GM18868 (cell line): ENCODE measurements at regions not wholly inside any gene's neighbourhood (a gene's known extent, or its start where the extent isn't known, plus 50 kb on each side); places are given as distances from the start of the nearest gene placed in this dataset.

Experiments used
- ATAC-seq: cut with Tn5 transposase; IDR thresholded peaks from one replicate; pipeline ENCODE4 v1.9.1; 2021; ENCODE audit warnings: mild to moderate bottlenecking, moderate library complexity; ENCODE audit not compliant: unreplicated experiment

DNA sequence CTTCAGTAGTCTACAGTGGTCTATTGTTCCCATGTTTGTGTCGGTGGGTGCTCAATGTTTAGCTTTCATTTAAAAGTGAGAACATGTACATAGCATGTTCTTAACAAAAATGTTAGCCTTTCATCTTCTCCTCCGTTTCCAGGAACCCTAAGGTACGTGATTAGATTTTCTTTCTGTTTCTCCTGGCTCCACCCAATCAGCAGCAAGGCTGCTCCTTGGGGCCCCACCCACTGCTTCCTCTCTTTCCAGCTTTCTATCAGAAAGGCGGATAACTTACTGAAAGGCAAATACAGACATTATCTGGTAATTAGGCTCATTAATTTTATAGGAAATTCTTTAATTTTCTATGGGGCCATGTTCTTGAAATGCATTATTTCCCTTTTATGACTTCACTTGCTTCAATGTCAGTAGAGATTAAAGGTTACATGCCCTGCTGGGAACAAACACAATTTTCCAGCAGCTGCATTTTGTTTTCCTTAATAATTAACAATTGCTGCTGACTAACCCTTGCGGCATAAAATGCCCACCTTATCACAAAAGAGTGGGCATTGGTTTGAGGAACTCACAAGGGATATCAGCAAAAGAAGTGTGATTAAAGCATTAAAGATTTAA, 324.9 kb upstream of the SNX7 start:
- no peak for ATAC-seq

DNA sequence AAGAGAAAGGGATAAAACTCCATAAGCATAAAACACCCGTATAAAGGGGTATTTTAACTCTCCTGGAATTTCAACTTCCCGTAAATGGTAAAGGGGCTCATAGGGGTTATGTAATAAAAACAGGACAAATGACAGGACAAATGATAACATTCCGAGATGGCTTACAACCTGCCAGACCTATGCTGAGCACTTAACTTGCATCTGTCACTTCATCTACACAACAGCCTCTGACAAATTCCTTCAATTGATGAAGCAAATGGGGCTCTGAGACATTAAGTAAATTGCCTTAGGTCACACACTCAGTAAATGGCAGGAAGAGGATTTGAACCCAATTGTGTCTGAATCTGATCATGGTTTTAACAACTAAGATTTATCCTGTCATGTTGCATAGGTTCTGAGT, 327.6 kb upstream of the SNX7 start:
- no peak for ATAC-seq

DNA sequence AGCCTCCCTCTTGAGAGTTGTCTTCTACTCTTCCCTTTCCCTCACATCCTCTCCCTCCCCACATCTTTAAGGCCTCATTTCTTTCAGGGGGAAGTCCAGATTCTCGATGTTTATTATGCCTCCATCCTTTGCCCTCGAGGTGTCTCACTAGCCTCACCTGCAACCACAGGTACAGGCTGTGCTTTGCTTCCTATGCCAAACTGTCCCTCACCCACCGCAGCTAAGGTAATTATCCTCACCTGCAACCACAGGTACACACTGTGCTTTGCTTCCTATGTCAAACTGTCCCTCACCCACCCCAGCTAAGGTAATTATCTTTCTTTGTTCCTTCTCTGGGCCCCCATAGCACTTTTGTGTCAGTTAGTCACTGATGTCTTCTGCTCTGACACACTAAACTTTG, 328.1 kb upstream of the SNX7 start:
- no peak for ATAC-seq

DNA sequence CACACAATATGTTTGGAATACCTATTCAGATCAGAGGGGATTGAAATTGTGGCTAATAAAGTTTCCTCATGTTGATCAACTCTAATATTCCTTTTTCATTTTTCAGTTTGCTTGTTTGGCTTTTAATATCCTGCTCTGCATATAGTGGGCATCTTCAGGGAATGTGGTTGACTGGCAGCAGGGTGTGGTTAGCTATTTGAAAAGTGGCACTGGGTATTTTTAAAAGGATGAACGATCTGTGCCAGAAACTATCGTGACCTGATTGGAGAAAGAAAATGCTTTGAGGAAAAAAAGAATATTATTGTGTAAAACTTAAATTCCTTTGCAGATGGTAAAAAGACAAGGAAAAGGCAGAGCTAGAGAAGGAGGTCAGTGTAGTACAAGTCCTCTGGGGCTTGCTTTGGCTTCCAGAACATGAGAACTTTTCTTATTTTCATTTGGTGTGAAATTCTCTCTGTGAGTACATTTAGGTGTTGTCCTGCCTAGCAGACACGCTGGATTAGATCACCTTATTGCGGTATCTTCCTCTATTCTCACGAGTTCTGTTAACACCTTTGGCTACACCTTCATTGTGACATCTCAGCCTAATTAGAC, 329.7 kb upstream of the SNX7 start:
- ATAC-seq = no peak

DNA sequence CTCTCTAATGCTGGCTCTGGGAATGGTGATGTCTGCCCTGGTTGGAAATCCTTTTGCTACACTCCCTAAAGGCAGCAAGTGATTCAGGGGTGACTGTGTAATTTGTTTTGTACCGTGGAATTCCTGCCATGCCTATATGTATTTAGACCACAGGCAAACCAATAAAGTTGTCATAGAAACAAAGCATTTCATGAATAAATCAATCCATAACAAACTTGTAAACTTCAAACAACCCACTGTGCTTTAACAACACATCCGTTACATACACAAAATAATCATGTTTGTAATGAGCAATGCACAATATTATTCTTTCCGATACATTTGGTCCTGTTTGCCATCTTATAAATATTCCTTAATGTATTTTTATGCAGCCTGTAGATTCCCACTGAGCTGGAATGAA, 330.3 kb upstream of the SNX7 start:
- ATAC-seq = no peak

DNA sequence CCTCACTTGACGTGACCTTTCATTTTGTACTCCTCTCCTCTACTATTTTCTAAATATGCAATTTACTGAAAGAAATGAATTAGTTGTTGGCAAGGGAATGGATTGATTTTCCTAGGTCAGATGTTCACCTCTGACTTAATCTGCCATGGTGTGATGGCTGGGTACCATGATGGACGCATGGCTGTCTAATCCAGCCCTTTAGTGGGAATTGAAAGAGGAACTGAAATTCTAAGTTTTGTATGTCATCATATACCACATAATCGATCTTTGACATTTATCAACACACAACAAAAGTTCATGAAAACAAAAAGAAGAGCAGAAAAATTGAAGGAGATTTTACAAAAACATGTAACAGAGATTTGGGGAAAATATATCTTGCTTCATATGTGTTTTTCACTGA, 331.3 kb upstream of the SNX7 start:
- ATAC-seq = no peak

DNA sequence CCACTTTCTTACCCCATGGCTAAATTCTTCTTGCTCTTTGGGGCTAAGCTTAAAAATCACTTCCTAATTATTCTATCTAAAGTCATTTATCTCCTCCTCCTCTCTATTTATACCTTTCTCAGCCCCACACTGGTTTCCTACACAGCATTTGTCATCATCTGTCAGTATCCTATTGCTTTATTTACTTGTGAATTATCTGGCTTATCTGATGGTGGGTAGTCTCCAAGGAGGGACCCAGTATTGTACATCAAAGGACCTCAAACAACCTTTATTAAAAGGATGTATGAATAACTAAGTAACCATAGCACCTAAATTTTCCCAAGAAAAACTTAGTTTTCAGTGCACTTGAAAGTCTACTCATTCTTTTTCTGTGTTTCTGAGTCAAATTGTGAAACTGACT, 332.7 kb upstream of the SNX7 start:
- ATAC-seq = no peak

DNA sequence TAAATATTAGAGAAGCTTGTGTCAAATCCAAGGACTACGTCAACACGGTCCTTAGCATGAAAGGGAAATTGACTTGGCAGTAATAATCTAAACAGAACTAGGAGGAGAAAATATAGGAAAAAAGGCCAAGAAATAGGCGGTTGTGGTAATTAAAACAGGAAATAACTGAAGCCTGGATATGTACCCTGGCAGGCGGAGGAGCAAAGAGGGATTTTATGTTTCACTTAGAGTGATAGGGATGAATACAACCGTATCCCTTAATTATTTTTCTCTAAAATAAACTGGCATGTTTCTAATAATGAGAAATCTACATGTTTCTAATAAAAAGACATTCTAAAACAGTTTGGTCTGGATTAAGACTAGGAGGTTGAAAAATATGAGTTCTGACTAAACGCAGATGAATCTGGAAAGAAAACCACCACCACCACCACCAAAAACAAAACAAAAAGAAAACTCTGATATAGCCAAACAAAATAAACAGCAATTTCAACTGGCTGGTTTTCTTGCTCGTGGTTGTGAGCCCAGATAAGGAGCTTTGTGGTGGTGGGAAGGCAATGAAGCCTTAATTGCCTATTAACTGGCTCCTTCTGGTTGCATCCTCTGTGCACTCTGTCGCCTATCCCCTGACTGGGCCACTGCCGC, 334.2 kb upstream of the SNX7 start:
- ATAC-seq = no peak

DNA sequence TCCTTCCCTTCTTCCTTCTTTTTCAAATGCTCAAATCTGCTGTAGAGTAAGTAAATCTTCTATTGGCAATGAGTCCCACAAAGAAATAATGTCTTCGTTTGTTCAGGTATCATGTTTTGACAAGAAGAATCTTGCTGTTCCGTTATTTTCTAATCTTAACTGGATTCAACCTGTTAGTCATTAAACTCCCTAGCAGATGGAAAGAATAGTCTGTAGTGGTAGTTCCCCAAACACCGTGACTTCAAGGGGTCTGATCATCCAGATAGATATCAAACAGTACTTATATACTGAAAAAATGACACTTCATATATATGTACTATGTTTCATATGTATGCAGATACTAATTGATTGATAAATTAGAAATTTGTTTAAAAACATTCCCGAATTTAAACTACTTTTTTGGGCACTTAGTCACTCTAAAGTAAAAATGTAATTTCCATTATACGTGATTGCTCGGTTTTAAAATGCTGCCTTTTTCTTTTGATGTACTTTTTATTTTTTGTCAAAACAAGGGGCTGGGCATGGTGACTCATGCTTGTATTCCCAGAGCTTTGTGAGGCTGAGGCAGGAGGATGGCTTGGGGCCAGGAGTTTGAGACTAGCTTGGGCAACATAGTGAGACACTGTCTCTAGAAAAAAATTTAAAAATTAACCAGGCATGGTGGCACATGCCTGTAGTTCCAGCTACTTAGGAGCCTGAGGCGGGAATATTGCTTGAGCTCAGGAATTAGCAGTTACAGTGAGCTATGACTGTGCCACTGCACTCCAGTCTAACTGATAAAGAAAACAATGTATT, 335.7 kb upstream of the SNX7 start:
- ATAC-seq = no peak

DNA sequence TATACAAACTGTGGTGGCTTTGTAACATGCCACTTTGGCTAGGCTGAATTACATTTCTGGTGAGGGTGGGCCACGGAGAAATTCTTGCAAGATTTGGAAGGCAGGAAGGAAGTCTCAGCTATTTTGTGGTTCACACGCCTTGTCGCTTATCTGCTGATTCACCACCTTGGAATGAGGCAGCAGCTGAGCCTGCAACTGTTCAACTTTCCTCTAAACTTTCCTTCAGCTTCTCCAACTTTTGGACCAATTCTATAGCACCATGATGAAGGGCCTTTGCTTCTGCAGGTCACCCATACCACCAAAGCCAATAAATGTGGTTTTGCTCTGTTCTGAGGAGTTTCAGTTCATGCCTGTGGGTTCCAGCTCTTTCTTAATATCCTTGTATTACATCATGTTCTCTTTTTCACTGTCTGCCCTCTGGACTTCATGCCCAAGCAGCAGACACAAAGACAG, 337.6 kb upstream of the SNX7 start:
- no peak for ATAC-seq

DNA sequence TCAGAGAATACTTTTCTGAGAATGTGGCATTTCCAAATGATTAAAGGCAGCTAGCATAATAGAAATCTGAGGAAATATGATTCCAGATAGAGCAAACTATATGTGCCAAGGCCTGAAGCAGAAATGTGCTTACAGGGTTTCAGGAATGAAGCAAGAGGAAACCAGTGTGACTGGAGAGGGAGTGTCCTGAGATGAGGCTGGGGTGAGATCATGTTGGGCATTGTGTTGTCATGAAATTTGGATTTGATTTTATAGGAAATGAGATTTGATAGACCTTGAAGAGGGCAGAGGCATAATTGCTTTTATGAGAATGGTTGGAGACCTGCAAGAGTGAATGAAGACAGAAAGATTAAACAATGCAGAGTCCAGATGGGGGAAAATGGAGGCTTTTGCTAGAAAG, 338.1 kb upstream of the SNX7 start:
- no peak for ATAC-seq

DNA sequence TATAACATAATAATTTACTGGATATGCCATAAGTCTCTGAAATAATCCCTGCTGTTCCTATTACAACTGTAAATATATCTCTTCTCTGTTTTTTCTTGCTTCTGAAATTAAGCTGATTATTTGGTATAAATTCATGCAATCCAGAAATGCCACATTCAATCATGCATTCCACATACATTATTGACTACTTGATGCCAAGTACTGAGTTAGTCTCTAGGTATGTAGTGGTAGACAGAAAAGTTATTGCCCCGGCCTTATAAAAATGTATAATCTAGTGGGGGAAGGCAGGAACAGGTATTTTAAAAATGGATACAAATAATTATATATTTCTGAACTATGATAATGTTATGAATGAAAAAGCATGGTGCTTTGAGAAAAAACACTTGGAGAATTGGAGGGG, 338.6 kb upstream of the SNX7 start:
- ATAC-seq = no peak

DNA sequence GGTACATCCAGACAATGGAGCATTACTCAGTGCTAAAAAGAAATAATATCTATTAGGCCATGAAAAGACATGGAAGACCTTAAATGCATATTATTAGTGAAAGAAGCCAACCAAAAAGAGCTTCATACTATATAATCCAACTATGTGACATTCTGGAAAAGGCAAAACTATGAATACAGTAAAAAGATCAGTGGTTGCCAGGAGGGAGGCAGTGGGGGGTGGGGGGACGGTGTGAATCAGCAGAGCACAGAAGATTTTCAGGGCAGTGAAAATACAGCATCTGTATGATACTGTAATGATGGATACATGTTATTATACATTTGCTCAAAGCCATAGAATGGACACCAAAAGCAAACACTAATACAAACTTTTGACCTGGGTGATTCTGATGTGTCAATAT, 339.4 kb upstream of the SNX7 start:
- no peak for ATAC-seq

DNA sequence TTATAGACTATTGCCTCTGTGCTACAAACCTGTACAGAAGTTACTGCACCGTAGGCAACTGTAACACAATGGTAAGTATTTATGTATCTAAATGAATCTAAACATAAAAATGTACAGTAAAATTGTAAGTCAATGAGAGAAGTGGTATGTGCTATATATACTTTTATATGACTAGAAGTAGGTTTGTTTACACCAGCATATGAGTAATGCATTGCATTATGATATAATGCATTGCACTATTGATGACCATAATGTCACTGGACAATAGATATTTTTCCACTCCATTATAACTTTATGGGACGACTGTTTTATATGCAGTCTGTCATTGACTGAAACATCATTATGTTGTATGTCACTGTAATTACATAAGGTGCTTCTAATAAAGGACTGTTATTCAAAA, 340.3 kb upstream of the SNX7 start:
- ATAC-seq = no peak

DNA sequence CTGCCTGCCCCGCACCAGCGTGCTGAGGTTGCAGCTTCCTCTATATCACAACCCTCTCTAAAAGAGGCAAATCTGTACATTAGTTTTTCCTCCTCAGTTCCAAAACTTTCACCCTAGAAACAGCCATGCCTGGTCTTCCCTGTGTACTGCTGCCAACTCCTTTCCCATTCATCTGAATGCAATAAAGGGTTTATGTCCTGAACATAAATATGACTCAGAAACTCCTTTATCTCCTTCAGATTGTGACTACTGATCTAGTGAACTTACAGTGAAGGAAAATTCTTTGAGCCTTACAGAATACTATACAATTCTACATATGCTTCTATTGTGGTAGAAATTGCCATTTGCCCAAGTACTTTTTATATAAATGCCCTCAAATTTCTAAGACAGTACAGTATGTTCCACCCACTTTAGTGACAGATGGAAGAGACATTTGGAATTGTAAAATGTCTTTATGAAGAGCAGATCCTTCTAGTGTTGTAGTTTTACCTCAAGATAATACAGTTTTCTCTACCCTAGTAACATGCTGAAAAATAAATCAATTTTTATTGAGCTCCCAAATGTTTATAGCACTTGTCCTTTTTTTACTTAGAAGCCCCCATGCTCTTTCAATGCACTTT, 345.1 kb upstream of the SNX7 start:
- ATAC-seq = no peak

DNA sequence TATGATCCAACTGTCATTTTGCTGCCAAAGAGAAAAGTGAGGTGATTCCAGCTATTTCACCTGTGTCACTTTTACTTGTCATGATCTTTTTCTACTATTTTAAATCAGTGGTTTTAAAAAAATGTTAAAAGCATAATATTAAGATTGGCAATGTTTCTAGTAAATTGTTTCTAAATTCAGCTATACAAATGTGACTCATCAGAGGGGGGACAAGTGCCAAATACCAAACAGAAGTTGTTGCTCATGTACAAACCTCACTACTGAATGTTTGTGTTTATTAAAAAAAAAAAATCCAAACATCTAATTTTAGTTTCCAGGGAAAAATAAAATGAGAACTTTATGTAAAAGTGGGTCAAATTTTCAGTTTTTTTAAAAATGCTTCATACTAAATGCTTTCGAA, 346.2 kb upstream of the SNX7 start:
- ATAC-seq = no peak

DNA sequence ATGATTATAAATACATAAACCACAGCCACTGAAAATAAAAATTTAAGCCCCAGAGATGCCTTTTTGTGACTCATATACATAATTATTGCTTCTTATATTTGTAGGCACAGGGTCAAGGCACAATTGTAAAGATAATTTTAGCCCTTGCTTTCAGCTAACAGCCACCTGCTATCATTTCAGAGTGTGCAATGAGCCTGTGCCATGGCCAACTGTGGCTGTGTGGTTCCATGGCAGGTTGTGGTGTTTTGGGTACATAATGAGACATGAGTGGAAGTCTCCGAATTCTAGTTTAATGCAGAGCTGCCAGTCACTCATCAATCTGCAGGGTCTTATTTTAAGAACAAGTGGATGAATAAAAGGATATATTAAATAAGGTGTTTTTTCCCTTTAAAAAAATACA, 346.9 kb upstream of the SNX7 start:
- ATAC-seq = no peak

DNA sequence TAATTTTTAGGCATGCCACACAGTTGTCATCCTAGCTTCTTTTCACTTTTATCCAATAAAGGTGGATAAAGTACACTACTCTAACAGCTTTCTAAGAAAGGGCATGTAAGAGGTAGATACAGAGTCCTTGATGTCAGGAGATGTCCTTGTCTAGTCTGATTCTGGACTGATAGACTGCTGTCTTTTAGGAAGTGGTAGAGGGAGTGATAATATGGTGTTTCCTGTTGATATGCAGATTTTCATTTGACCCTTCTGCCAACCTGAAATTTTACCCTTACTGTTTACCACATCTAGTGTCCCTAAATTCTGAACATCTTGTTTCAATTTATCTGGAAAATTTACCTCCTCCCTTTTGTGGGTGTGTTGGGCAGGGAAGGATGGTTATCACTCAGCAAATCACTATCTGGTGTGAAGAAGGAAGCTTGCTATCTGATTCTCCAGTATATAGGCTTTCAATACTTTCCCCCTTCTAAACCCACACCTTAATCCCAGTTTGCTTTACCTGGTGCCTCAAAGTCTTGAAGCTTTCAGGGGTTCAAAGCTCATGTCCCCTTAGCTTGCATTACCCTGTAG, 354.9 kb upstream of the SNX7 start:
- ATAC-seq = no peak

DNA sequence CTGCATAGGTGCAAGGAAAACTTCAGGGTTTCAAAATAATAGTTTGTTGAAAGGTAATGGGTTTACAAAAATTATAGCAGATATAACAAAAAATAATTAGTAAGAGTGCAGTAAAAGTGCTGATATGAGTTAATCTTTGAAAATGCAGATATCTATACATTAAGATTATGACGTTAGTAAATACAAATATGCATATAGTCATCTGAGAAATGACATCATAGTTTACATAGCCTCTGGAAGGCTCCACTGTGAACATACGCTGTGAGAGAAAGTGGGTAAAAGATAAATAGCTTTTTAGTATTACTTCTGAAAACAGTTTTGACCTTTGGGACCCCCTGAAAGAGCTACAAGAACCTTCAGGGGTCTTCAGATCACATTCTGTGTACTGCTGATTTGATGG, 356.2 kb upstream of the SNX7 start:
- ATAC-seq = no peak

DNA sequence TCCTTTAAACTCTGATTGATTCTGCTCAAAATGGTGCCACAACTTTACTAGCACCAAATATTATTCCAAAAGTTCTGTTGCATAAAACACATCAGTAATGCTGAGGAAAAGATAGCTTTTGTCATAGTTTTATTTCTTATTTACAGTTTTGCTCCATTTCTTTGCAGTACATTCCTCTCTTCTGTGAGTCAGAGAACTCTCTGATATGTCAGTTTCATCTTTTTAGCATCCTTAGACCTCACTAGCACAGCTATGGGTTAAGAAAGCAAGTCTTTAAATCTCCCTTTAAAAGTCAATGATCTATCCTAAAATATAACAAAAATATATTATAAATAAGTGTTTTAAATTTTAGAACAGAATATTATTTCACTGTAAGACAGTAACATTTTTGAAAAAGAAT, 356.6 kb upstream of the SNX7 start:
- ATAC-seq = no peak

DNA sequence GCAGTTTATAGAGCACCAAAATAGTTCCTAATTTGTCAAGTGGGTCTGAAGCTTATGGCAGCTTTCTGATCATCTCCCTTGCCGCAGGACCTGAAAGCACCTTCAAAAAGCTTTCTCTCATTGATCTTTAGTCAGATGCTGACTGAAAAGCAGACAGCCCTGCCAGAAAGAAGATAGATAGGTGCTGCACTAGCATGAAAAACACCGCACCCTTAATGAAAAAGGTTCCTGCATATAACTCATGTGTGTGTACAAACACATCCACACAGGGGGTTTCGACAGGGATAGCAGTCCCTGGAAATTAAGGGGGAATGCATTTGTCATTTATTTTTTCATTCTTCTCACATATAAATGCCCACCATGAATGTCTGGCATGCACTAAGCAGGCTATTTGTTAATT, 361.7 kb upstream of the SNX7 start:
- no peak for ATAC-seq
